Suprapubic skin (tissue), 3 donors: ENCODE measurements at regions not wholly inside any gene's neighbourhood (a gene's known extent, or its start where the extent isn't known, plus 50 kb on each side); places are given as distances from the start of the nearest gene placed in this dataset.

Source experiments
- POLR2AphosphoS5 ChIP-seq, 3 donors: sonication (generic); formaldehyde crosslinking; IDR thresholded peaks; one replicate each; pipeline ENCODE4 v1.6.1; 2017; ENCODE audit warnings: antibody characterized with exemption in 3 of 3
- TF ChIP-seq, protein P1 (sequence below), 2 donors: fragments of 200-600 bp in 1 of 2; fragments of 450-650 bp in 1 of 2; sonication (generic) in 1 of 2; IDR thresholded peaks; one replicate each; pipeline ENCODE4 v1.5.1; 2016 to 2019; ENCODE audit warnings: antibody characterized with exemption in 2 of 2, mild to moderate bottlenecking in 1 of 2, moderate library complexity in 1 of 2

DNA sequence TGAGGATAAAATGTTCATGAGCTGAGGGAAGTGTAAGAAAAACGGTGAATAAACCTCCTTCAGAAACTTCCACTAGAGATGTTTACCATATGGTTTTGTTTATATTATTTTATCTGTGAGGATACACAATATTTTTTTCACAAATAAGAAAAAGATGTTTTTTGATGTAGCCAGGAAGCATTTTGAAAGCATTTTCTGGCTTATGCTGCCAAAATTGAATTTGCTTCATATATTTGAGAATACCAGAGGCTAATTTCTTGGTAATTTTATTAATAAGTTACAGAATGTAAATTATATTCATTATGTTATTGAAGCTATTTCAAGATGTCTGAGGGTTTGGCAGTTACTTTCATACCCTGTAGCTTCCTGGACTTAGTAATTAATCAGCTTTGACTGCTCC, 686.6 kb downstream of the LUZP2 start:
- no peak for TF ChIP-seq POLR2AphosphoS5 (IDR thresholded peaks at IDR 0.05)
- TF ChIP-seq, protein P1, sequence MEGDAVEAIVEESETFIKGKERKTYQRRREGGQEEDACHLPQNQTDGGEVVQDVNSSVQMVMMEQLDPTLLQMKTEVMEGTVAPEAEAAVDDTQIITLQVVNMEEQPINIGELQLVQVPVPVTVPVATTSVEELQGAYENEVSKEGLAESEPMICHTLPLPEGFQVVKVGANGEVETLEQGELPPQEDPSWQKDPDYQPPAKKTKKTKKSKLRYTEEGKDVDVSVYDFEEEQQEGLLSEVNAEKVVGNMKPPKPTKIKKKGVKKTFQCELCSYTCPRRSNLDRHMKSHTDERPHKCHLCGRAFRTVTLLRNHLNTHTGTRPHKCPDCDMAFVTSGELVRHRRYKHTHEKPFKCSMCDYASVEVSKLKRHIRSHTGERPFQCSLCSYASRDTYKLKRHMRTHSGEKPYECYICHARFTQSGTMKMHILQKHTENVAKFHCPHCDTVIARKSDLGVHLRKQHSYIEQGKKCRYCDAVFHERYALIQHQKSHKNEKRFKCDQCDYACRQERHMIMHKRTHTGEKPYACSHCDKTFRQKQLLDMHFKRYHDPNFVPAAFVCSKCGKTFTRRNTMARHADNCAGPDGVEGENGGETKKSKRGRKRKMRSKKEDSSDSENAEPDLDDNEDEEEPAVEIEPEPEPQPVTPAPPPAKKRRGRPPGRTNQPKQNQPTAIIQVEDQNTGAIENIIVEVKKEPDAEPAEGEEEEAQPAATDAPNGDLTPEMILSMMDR (IDR thresholded peaks at IDR 0.05), result no peak
